ES-I3 (cell line): ENCODE measurements at regions not wholly inside any gene's neighbourhood (a gene's known extent, or its start where the extent isn't known, plus 50 kb on each side); places are given as distances from the start of the nearest gene placed in this dataset.
"Not testable (repeated sequence)": the region's sequence is repeated elsewhere in the genome, so short reads cannot be mapped to it uniquely, and the experiment has no call there.

Source experiments
- H3K36me3 ChIP-seq: 2 replicates; pipeline ENCODE4 v1.6.1; 2013; ENCODE audit warnings: mild to moderate bottlenecking, low read length, control low read depth, moderate library complexity; ENCODE audit not compliant: insufficient read depth
- H3K4me1 ChIP-seq: 2 replicates; pipeline ENCODE4 v1.6.1; 2013; ENCODE audit warnings: mild to moderate bottlenecking, control low read depth, low read length; ENCODE audit not compliant: insufficient read depth
- H3K9ac ChIP-seq: 2 replicates; pipeline ENCODE4 v1.6.1; 2013; ENCODE audit warnings: low read depth, mild to moderate bottlenecking, low read length, moderate library complexity
- H3K9me3 ChIP-seq: 2 replicates; pipeline ENCODE4 v1.6.1; 2013; ENCODE audit warnings: mild to moderate bottlenecking, low read length, moderate library complexity; ENCODE audit not compliant: control insufficient read depth, insufficient read depth

- Histone ChIP-seq H3K4me1 (no peaks in the 10 kb centered on the region), H3K9me3 (no peaks in the 10 kb centered on the region), H3K9ac (no peak overlapping the region), H3K36me3 (no peaks in the 10 kb centered on the region)
These were observed 107.3 kb downstream of the OR2B2 start for GRCh38 chr6:27804851-27805250.

- H3K9ac ChIP-seq, result no peak overlapping the region
- H3K36me3 ChIP-seq, result no peaks in the 10 kb centered on the region
- 0 out of 2 replicates have a peak, but pooled peaks cover 3% of the 10 kb centered on the region for H3K4me1 ChIP-seq
- H3K9me3 ChIP-seq, result no peaks in the 10 kb centered on the region
These were observed 111.3 kb downstream of the OR2B2 start for GRCh38 chr6:27800731-27801373.

GRCh38 chr6:27797960-27798359, 114.2 kb downstream of the OR2B2 start:
- H3K36me3 ChIP-seq, result no peaks in the 10 kb centered on the region
- H3K9me3 ChIP-seq, result no peaks in the 10 kb centered on the region
- H3K4me1 ChIP-seq, result 0 out of 2 replicates have a peak, but pooled peaks cover 3% of the 10 kb centered on the region
- no peak overlapping the region for H3K9ac ChIP-seq

GRCh38 chr6:27796736-27797481, 115.3 kb downstream of the OR2B2 start:
- not testable (repeated sequence) for H3K4me1 ChIP-seq, H3K9me3 ChIP-seq, H3K9ac ChIP-seq, H3K36me3 ChIP-seq

- Histone ChIP-seq H3K36me3 (no peaks in the 10 kb centered on the region), H3K9me3 (no peaks in the 10 kb centered on the region), H3K9ac (peak overlapping the region; percentile 22; the same call in 1 of the 2 replicates), H3K4me1 (0 out of 2 replicates have a peak, but pooled peaks cover 3% of the 10 kb centered on the region)
These were observed 116.3 kb downstream of the OR2B2 start for GRCh38 chr6:27795697-27796494.

- H3K36me3 ChIP-seq, result no peaks in the 10 kb centered on the region
- H3K9me3 ChIP-seq, result no peaks in the 10 kb centered on the region
- peak overlapping the region; percentile 83 for H3K9ac ChIP-seq
- 0 out of 2 replicates have a peak, but pooled peaks cover under 1% of the 10 kb centered on the region for H3K4me1 ChIP-seq
These were observed 120.8 kb downstream of the OR2B2 start for GRCh38 chr6:27791182-27791943.

- H3K9me3 ChIP-seq, H3K4me1 ChIP-seq, H3K9ac ChIP-seq, H3K36me3 ChIP-seq: not testable (repeated sequence)
These were observed 123.8 kb downstream of the OR2B2 start for GRCh38 chr6:27788376-27788775.

GRCh38 chr6:27786048-27786447, 126.1 kb downstream of the OR2B2 start:
- no peaks in the 10 kb centered on the region for H3K4me1 ChIP-seq
- H3K36me3 ChIP-seq, result no peaks in the 10 kb centered on the region
- H3K9ac ChIP-seq, result no peak overlapping the region
- no peaks in the 10 kb centered on the region for H3K9me3 ChIP-seq

GRCh38 chr6:27785294-27785693, 126.9 kb downstream of the OR2B2 start:
- no peak overlapping the region for H3K9ac ChIP-seq
- no peaks in the 10 kb centered on the region for H3K9me3 ChIP-seq
- no peaks in the 10 kb centered on the region for H3K36me3 ChIP-seq
- H3K4me1 ChIP-seq, result no peaks in the 10 kb centered on the region

GRCh38 chr6:27782748-27783147, 129.4 kb downstream of the OR2B2 start:
- Histone ChIP-seq H3K9ac (no peak overlapping the region), H3K9me3 (no peaks in the 10 kb centered on the region), H3K36me3 (no peaks in the 10 kb centered on the region), H3K4me1 (no peaks in the 10 kb centered on the region)

GRCh38 chr6:27778625-27779417, 133.4 kb downstream of the OR2B2 start:
- no peaks in the 10 kb centered on the region for H3K36me3 ChIP-seq
- no peak overlapping the region for H3K9ac ChIP-seq
- H3K9me3 ChIP-seq, result no peaks in the 10 kb centered on the region; the same call in 1 of the 2 replicates
- H3K4me1 ChIP-seq, result no peaks in the 10 kb centered on the region

GRCh38 chr6:27777614-27778355, 134.4 kb downstream of the OR2B2 start:
- no peaks in the 10 kb centered on the region for H3K4me1 ChIP-seq
- peak overlapping the region; percentile 92 for H3K9ac ChIP-seq
- no peaks in the 10 kb centered on the region; the same call in 1 of the 2 replicates for H3K9me3 ChIP-seq
- H3K36me3 ChIP-seq, result no peaks in the 10 kb centered on the region

- Histone ChIP-seq H3K9ac (peak overlapping the region; percentile 92; the same call in 1 of the 2 replicates), H3K4me1 (no peaks in the 10 kb centered on the region), H3K36me3 (no peaks in the 10 kb centered on the region), H3K9me3 (no peaks in the 10 kb centered on the region; the same call in 1 of the 2 replicates)
These were observed 135.1 kb downstream of the OR2B2 start for GRCh38 chr6:27777126-27777525.
